Activated CD4-positive, alpha-beta T cell treated with anti-CD3 and anti-CD28 coated beads for 24 hours (primary cell): ENCODE measurements at regions not wholly inside any gene's neighbourhood (a gene's known extent, or its start where the extent isn't known, plus 50 kb on each side); places are given as distances from the start of the nearest gene placed in this dataset.

Experiments used
- DNase-seq, 2 donors: peaks; one replicate each; pipeline ENCODE4 v3.0.0-alpha.2; 2020; ENCODE audit warnings: low read depth in 2 of 2

- no peak for DNase-seq
Measured at GRCh38 chr13:84658491-84659358, 776.5 kb upstream of the SLITRK1 start.

DNA sequence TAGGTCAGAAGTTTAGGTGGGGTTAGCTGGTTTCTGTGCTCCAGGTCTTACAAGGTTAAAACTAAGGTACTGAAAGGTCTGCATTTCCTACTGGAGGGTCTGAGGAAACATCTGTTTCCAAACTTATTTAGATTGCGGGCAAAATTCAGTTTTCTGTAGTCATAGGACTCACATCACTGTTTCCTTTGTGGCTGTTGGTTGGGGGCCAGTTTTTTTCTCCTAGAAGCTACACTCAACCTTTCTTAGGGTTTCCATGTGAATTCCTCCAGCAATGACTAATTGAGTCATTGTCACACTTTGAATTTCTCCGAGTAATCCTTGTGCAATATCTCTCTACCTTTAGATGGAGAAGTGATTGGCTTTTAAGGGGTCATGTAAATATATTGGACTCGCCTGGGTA lies 773.4 kb upstream of the SLITRK1 start:
- no peak for DNase-seq

DNA sequence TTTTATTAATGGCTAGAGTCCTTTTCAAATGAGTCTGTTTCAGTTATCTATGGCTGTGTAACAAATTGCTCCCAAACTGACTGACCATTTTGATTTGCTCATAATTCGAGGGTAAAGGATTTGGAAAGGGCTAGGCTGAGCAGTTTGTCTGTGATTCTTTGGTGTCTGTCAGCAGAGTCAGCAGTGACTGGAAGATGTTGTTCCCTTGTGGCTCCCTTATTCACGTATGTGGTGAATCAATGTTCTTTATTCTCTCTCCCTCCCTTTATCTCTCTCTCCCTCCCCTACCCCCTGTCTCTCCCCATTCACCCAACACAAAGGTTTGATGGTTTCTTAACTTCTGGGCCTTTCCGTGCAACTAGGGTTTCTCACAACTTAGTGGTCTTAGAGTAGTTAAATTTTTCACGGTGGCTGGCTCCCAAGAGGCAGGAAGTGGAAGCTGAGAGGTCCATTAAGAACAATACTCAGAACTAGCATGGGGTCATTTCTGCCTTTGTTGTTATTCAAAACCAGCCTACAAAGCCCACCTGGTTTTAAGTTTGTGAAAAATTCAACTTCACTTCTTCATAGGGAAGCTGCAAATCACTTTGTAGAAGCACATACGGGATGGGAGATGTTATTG lies 772.5 kb upstream of the SLITRK1 start:
- no peak for DNase-seq

GRCh38 chr13:84653915-84654534 lies 771.8 kb upstream of the SLITRK1 start:
- DNase-seq: no peak

DNA sequence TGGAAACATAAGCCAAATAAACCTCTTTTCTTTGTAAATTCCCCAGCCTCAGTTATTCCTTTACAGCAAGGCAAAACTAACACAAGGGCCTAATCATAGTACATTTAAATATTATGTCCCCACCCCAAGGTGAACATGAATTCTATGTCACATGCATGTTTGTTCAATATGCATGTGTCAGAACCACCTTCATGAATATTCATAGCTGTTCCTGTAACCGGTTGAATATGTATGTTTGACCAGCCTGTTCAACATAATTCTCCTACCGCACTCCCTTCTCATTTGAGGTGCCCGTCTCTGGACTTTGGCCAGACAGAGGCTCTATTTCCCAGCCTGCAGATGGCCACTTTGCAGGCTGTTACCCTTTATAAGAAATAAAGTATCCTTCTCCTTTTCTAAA lies 769.4 kb upstream of the SLITRK1 start:
- DNase-seq: no peak

GRCh38 chr13:84651288-84651687 lies 769.0 kb upstream of the SLITRK1 start:
- DNase-seq: no peak

GRCh38 chr13:84649853-84650252 lies 767.6 kb upstream of the SLITRK1 start:
- DNase-seq: no peak

GRCh38 chr13:84648069-84648640 lies 765.9 kb upstream of the SLITRK1 start:
- DNase-seq: no peak

DNA sequence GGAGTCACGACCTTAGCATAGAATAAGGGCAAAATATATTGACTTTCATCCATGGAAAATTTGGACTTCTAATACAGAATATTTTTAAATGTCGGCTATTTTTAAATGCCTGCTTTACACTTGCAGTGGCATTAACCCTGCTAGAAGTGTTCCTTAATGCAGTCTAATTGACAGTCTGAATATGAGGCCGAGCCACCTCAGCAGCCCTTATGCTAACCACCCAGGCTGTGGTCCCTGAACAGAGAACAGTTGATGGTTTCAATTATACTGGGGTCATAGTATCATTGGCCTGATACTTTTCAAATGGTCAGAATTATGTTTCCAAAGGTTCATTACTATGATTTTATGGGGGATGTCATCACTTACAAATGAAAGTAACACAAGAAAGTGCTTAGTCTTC lies 764.7 kb upstream of the SLITRK1 start:
- DNase-seq: no peak

GRCh38 chr13:84645196-84646012 lies 763.1 kb upstream of the SLITRK1 start:
- no peak for DNase-seq

GRCh38 chr13:84641491-84641890 lies 759.2 kb upstream of the SLITRK1 start:
- no peak for DNase-seq

- no peak for DNase-seq
Measured at GRCh38 chr13:84640691-84641090, 758.4 kb upstream of the SLITRK1 start.

- no peak for DNase-seq
Measured at GRCh38 chr13:84630476-84630875, 748.2 kb upstream of the SLITRK1 start.

DNA sequence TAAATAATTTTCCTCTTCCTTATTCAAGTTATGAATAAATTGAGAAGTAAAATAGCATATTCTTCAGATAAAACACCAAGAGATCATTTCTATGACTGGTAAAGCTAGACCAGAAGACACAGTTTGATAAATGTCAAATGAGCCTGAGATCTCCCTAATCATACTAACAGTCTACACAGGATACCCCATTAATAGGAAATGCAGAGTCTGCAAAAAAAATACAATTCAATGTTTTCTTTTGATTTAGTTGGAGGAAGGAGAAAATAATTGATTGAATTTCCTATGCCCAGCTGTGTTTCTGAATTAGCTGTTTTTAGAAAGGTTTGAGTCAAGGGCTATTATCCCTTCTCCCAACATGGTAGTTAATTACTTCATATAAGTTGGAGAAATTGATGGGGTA lies 734.6 kb upstream of the SLITRK1 start:
- no peak for DNase-seq

DNA sequence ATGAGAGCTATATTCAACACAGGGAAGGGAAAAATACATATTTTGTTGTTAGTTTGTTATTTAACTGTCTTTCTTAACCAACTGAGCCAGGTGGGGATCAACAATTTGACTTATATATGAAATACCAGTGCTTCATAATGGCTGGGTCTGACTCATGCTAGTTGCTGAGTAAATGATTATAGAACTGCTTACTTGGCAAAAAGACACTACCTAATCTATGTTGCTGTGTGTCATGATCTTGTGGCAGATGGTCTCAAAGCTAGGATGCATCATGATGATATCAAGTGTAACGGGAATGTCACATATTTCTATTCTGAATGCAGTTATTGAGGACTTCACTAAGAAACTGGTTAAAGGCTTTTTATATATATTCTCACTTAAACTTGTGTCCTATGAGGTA lies 727.4 kb upstream of the SLITRK1 start:
- no peak for DNase-seq

DNA sequence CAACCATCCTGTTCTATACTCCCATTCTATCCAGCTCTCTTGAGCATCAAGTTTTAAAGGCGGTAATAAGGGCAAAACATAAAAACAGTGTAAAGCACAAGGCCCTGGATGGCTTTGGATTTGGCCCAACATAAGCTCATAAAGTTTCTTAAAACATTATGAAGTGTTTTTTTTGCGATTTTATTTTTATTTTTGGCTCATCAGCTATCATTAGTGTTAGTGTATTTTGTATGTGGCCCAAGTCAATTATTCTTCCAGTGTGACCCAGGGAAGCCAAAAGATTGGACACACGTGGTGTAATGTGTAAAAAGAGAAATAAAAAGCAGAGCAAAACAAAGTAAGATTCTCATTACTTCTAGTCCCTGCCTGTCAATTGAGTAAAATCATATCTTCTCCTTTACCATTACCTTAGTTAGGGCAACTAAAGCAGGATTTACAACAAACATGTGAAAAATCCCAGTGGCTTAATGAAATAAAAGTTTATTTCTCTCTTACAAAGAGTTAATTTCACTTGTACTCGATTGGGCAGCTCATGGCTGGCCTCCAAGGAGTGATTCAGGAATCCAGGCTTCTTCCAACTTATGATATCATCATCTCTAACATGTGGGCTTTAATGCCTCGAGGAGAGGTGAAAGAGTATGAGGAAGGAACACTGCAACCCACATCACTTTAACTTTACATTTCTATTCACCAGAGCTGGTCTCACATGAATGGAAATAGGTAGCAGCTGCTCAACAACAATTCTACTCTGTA lies 725.2 kb upstream of the SLITRK1 start:
- no peak for DNase-seq

DNA sequence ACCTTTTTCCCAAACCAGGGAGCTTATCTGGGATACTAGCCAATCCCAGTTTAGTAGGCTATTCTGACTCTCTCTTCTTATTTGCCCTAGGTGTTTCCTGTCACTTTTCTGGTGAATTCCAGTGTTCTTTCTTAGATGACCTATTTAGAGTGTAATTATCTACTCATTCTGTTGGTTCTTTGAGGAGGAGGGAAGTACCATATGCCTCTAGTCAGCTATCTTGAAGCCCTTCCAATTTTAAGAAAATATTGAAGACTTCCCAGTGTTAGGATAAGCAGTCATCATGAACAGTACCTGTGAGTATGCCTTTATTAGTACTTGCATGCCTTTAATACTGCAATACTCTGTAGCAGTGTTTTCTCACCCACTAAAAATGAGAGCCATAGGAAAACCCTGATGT lies 724.3 kb upstream of the SLITRK1 start:
- DNase-seq: no peak

DNA sequence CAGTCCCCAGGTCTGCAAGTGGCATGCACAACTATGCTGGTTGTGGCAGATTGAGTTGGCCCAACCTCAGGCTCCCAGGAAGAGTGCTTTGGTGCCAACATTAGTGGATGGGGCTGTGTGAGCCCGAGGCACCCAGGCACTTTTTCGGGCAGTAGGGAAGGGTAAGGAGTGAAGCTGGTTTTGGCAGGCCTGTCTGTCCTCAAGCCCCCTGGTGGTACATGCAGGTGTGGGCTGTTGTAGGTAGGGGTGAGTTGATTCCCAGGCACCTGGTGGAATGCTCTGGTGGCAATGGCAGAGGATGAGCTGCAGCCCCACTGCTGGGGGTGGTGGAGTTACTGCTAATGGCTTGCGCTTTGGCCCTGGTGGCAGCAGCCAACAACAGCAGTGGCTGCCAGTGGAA lies 723.7 kb upstream of the SLITRK1 start:
- DNase-seq: no peak

GRCh38 chr13:84591444-84591843 lies 709.2 kb upstream of the SLITRK1 start:
- DNase-seq: no peak

DNA sequence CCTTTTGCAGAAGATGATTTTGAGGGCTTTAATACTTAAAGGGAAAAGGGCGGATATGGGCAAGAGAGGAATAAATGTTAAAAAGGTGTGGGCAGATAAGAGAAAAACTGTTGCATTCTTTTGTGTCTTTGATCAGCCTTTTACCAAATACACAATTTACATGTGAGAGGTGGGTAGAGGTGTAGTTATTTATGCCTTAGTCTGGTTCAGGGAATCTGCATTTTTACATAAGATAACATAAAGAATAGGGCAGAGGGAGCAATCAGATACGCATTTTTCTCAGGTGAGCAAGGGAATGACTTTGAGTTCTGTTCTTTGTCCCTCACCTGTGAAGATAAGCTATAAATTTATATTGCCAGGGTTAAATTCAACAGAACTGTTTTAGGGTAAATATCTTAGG lies 708.4 kb upstream of the SLITRK1 start:
- DNase-seq: no peak

DNA sequence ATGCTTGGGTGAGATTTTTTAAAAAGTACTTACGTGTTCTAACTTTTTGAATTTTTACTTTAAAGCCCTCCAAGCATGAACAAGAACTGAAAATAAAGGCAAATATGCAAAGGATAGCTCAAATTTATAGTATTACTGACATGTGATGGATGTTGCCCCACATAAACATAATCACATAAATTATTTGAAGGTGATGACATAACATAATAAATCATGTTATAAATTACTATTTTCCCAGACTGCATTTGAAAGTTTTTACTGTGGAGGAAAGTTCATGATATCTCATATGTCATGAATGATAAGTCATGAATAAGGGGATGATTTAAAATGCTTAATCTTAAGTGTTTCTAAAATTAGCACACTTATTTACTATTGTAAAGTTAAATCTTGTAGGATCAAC lies 705.7 kb upstream of the SLITRK1 start:
- no peak for DNase-seq
